Mucosa of rectum (tissue), 2 donors: ENCODE measurements at regions not wholly inside any gene's neighbourhood (a gene's known extent, or its start where the extent isn't known, plus 50 kb on each side); places are given as distances from the start of the nearest gene placed in this dataset.

Source experiments
- H3K27ac ChIP-seq, 2 donors: one replicate each; pipeline ENCODE4 v1.7.0; 2013; ENCODE audit warnings: inconsistent platforms in 2 of 2, low read depth in 2 of 2, low read length in 2 of 2
- H3K27me3 ChIP-seq, 2 donors: one replicate each; pipeline ENCODE4 v1.7.0; 2013; ENCODE audit warnings: low read length in 2 of 2; ENCODE audit not compliant: control insufficient read depth in 2 of 2, insufficient read depth in 2 of 2
- H3K36me3 ChIP-seq, 2 donors: one replicate each; pipeline ENCODE4 v1.7.0; 2013; ENCODE audit warnings: low read length in 2 of 2; ENCODE audit not compliant: control insufficient read depth in 2 of 2, insufficient read depth in 2 of 2
- H3K4me1 ChIP-seq, 2 donors: one replicate each; pipeline ENCODE4 v1.7.0; 2013; ENCODE audit warnings: low read length in 2 of 2, mild to moderate bottlenecking in 1 of 2; ENCODE audit not compliant: control insufficient read depth in 2 of 2, insufficient read depth in 2 of 2
- H3K4me3 ChIP-seq, 2 donors: one replicate each; pipeline ENCODE4 v1.7.0; 2013; ENCODE audit warnings: low read length in 2 of 2
- H3K9ac ChIP-seq, 2 donors: one replicate each; pipeline ENCODE4 v1.7.0; 2013; ENCODE audit warnings: low read length in 2 of 2, low read depth in 1 of 2, mild to moderate bottlenecking in 1 of 2
- H3K9me3 ChIP-seq, 2 donors: one replicate each; pipeline ENCODE4 v1.7.0; 2013; ENCODE audit warnings: low read length in 2 of 2; ENCODE audit not compliant: control insufficient read depth in 2 of 2
- donor health status: healthy.
- donor health status: Normal muscosa, but diverticular disease.

- Histone ChIP-seq H3K9ac (no peak overlapping the region), H3K4me3 (no peak overlapping the region)
Observed at GRCh38 chr2:184463102-184463865, 135.0 kb upstream of the ZNF804A start.

GRCh38 chr2:184463866-184464248, 134.5 kb upstream of the ZNF804A start:
- no peaks in the 10 kb centered on the region for H3K36me3 ChIP-seq
- no peaks in the 10 kb centered on the region for H3K9me3 ChIP-seq
- no peak overlapping the region for H3K4me3 ChIP-seq
- H3K4me1 ChIP-seq: no peaks in the 10 kb centered on the region
- no peak overlapping the region for H3K27ac ChIP-seq
- no peak overlapping the region for H3K9ac ChIP-seq
- no peaks in the 10 kb centered on the region for H3K27me3 ChIP-seq

More at GRCh38 chr2:184463102-184463865, 135.0 kb upstream of the ZNF804A start:
- Histone ChIP-seq H3K9me3 (no peaks in the 10 kb centered on the region), H3K4me1 (no peaks in the 10 kb centered on the region), H3K27me3 (no peaks in the 10 kb centered on the region), H3K27ac (peak overlapping the region in 1 of 2 donors; percentile 1), H3K36me3 (no peaks in the 10 kb centered on the region)

GRCh38 chr2:184468826-184469225, 129.5 kb upstream of the ZNF804A start:
- Histone ChIP-seq H3K27ac (no peak overlapping the region), H3K4me1 (no peaks in the 10 kb centered on the region), H3K27me3 (no peaks in the 10 kb centered on the region), H3K9me3 (no peaks in the 10 kb centered on the region), H3K36me3 (no peaks in the 10 kb centered on the region), H3K9ac (no peak overlapping the region), H3K4me3 (no peak overlapping the region)

GRCh38 chr2:184472481-184472880, 125.8 kb upstream of the ZNF804A start:
- H3K4me3 ChIP-seq: no peak overlapping the region
- no peaks in the 10 kb centered on the region for H3K9me3 ChIP-seq
- no peak overlapping the region for H3K9ac ChIP-seq
- no peaks in the 10 kb centered on the region for H3K36me3 ChIP-seq
- no peak overlapping the region for H3K27ac ChIP-seq
- no peaks in the 10 kb centered on the region for H3K27me3 ChIP-seq
- no peaks in the 10 kb centered on the region for H3K4me1 ChIP-seq

- Histone ChIP-seq H3K4me1 (no peaks in the 10 kb centered on the region), H3K9ac (no peak overlapping the region), H3K9me3 (no peaks in the 10 kb centered on the region), H3K27me3 (no peaks in the 10 kb centered on the region), H3K4me3 (no peak overlapping the region), H3K27ac (no peak overlapping the region), H3K36me3 (no peaks in the 10 kb centered on the region)
Observed at GRCh38 chr2:184481865-184482264, 116.5 kb upstream of the ZNF804A start.

- H3K4me1 ChIP-seq: no peaks in the 10 kb centered on the region
- no peaks in the 10 kb centered on the region for H3K27me3 ChIP-seq
- H3K9me3 ChIP-seq: no peaks in the 10 kb centered on the region
- H3K27ac ChIP-seq: no peak overlapping the region
- no peak overlapping the region for H3K9ac ChIP-seq
- no peak overlapping the region for H3K4me3 ChIP-seq
- no peaks in the 10 kb centered on the region for H3K36me3 ChIP-seq
Observed at GRCh38 chr2:184498936-184499335, 99.4 kb upstream of the ZNF804A start.

- Histone ChIP-seq H3K4me3 (no peak overlapping the region), H3K4me1 (no peaks in the 10 kb centered on the region), H3K36me3 (no peaks in the 10 kb centered on the region), H3K27ac (no peak overlapping the region), H3K9ac (no peak overlapping the region), H3K9me3 (no peaks in the 10 kb centered on the region), H3K27me3 (no peaks in the 10 kb centered on the region)
Observed at GRCh38 chr2:184504252-184504651, 94.1 kb upstream of the ZNF804A start.

- Histone ChIP-seq H3K27me3 (no peaks in the 10 kb centered on the region), H3K9ac (no peak overlapping the region), H3K9me3 (no peaks in the 10 kb centered on the region), H3K27ac (no peak overlapping the region), H3K4me1 (no peaks in the 10 kb centered on the region), H3K36me3 (no peaks in the 10 kb centered on the region), H3K4me3 (no peak overlapping the region)
Observed at GRCh38 chr2:184507254-184507653, 91.1 kb upstream of the ZNF804A start.

- Histone ChIP-seq H3K27ac (no peak overlapping the region), H3K36me3 (no peaks in the 10 kb centered on the region), H3K9me3 (no peaks in the 10 kb centered on the region), H3K4me1 (no peaks in the 10 kb centered on the region), H3K4me3 (no peak overlapping the region), H3K9ac (no peak overlapping the region), H3K27me3 (no peaks in the 10 kb centered on the region)
Observed at GRCh38 chr2:184517402-184517801, 80.9 kb upstream of the ZNF804A start.

- Histone ChIP-seq H3K9ac (no peak overlapping the region), H3K36me3 (no peaks in the 10 kb centered on the region), H3K9me3 (peaks cover 0 to 3% of the 10 kb centered on the region in 2 donors), H3K4me1 (no peaks in the 10 kb centered on the region), H3K27ac (no peak overlapping the region), H3K4me3 (no peak overlapping the region), H3K27me3 (no peaks in the 10 kb centered on the region)
Observed at GRCh38 chr2:184520441-184520840, 77.9 kb upstream of the ZNF804A start.
